Central memory CD4-positive, alpha-beta T cell (primary cell): ENCODE measurements at regions not wholly inside any gene's neighbourhood (a gene's known extent, or its start where the extent isn't known, plus 50 kb on each side); places are given as distances from the start of the nearest gene placed in this dataset.
"Not testable (repeated sequence)": the region's sequence is repeated elsewhere in the genome, so short reads cannot be mapped to it uniquely, and the experiment has no call there.

ENCODE experiments used
- DNase-seq: peaks from one replicate; pipeline ENCODE4 v3.0.0; 2022

GRCh38 chr12:63404611-63405010, 253.6 kb upstream of the AVPR1A start:
- no peak for DNase-seq

GRCh38 chr12:63403256-63403655, 252.3 kb upstream of the AVPR1A start:
- no peak for DNase-seq

- no peak for DNase-seq
These were observed 249.7 kb upstream of the AVPR1A start for GRCh38 chr12:63400718-63401117.

- no peak for DNase-seq
These were observed 249.3 kb upstream of the AVPR1A start for GRCh38 chr12:63400318-63400717.

- DNase-seq, result no peak
These were observed 246.8 kb upstream of the AVPR1A start for GRCh38 chr12:63397807-63398206.

- no peak for DNase-seq
These were observed 245.1 kb upstream of the AVPR1A start for GRCh38 chr12:63396135-63396534.

- DNase-seq, result no peak
These were observed 244.0 kb upstream of the AVPR1A start for GRCh38 chr12:63394983-63395382.

- no peak for DNase-seq
These were observed 243.3 kb upstream of the AVPR1A start for GRCh38 chr12:63394349-63394748.

GRCh38 chr12:63389211-63389610, 238.2 kb upstream of the AVPR1A start:
- DNase-seq, result no peak

GRCh38 chr12:63387771-63388170, 236.8 kb upstream of the AVPR1A start:
- DNase-seq, result no peak

GRCh38 chr12:63382930-63383329, 231.9 kb upstream of the AVPR1A start:
- DNase-seq, result no peak

GRCh38 chr12:63362791-63363190, 211.8 kb upstream of the AVPR1A start:
- DNase-seq, result no peak

- DNase-seq, result no peak
These were observed 211.2 kb upstream of the AVPR1A start for GRCh38 chr12:63362166-63362565.

- DNase-seq, result no peak
These were observed 204.0 kb upstream of the AVPR1A start for GRCh38 chr12:63354969-63355368.

- DNase-seq, result no peak
These were observed 202.6 kb upstream of the AVPR1A start for GRCh38 chr12:63353559-63353958.

- no peak for DNase-seq
These were observed 200.4 kb upstream of the AVPR1A start for GRCh38 chr12:63351370-63351769.

GRCh38 chr12:63348556-63348955, 197.6 kb upstream of the AVPR1A start:
- DNase-seq, result no peak

GRCh38 chr12:63337158-63337557, 186.2 kb upstream of the AVPR1A start:
- DNase-seq, result not testable (repeated sequence)

- DNase-seq, result no peak
These were observed 175.3 kb upstream of the AVPR1A start for GRCh38 chr12:63326260-63326659.

GRCh38 chr12:63325757-63326156, 174.8 kb upstream of the AVPR1A start:
- no peak for DNase-seq

- no peak for DNase-seq
These were observed 172.9 kb upstream of the AVPR1A start for GRCh38 chr12:63323942-63324341.

GRCh38 chr12:63321373-63321772, 170.4 kb upstream of the AVPR1A start:
- DNase-seq, result no peak

- DNase-seq, result no peak
These were observed 169.1 kb upstream of the AVPR1A start for GRCh38 chr12:63319936-63320633.

- DNase-seq, result no peak
These were observed 168.4 kb upstream of the AVPR1A start for GRCh38 chr12:63319386-63319785.

GRCh38 chr12:63318933-63319332, 167.9 kb upstream of the AVPR1A start:
- no peak for DNase-seq
